Choroid plexus epithelial cell (primary cell): ENCODE measurements at regions not wholly inside any gene's neighbourhood (a gene's known extent, or its start where the extent isn't known, plus 50 kb on each side); places are given as distances from the start of the nearest gene placed in this dataset.

ENCODE experiments used
- DNase-seq: peaks from one replicate; pipeline ENCODE4 v3.0.0-alpha.2; 2010; ENCODE audit warnings: low read depth
- H3K4me3 ChIP-seq: 2 replicates; pipeline ENCODE4 v1.5.1; 2011; ENCODE audit warnings: low read depth, mild to moderate bottlenecking, control low read depth, low read length, moderate library complexity
- TF ChIP-seq, protein P1 (sequence below): conservative IDR thresholded peaks from 2 replicates; pipeline ENCODE4 v1.5.1; 2011; ENCODE audit warnings: low read depth, mild to moderate bottlenecking, control low read depth, inconsistent platforms, low read length, moderate library complexity

- DNase-seq: no peak
- TF ChIP-seq, protein P1, sequence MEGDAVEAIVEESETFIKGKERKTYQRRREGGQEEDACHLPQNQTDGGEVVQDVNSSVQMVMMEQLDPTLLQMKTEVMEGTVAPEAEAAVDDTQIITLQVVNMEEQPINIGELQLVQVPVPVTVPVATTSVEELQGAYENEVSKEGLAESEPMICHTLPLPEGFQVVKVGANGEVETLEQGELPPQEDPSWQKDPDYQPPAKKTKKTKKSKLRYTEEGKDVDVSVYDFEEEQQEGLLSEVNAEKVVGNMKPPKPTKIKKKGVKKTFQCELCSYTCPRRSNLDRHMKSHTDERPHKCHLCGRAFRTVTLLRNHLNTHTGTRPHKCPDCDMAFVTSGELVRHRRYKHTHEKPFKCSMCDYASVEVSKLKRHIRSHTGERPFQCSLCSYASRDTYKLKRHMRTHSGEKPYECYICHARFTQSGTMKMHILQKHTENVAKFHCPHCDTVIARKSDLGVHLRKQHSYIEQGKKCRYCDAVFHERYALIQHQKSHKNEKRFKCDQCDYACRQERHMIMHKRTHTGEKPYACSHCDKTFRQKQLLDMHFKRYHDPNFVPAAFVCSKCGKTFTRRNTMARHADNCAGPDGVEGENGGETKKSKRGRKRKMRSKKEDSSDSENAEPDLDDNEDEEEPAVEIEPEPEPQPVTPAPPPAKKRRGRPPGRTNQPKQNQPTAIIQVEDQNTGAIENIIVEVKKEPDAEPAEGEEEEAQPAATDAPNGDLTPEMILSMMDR: no peak
- no peak overlapping the region for H3K4me3 ChIP-seq
These were observed 1455.5 kb upstream of the ZEB2 start for GRCh38 chr2:145975406-145975805.

DNA sequence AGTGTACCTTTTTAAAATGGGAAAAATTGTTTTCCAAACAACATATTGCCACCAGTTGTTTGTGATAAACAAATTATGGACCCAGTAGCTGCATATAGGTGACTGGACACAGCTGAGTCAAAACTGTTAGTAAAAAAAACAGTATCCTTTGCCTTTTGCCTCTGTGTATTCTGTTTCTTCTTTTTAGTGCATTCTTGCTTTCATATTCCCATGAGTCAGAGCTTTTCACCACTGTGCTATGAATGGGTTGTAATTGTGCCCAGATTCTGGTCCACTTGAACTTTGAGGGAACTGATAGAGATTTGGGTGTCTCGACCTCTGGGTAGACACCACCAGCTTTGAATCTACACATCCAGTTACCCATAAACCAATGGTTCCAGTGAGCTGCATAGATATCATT, 1441.9 kb upstream of the ZEB2 start:
- TF ChIP-seq, protein P1: no peak
- no peak overlapping the region for H3K4me3 ChIP-seq
- DNase-seq: peak; percentile 39

GRCh38 chr2:145960479-145961163, 1440.7 kb upstream of the ZEB2 start:
- TF ChIP-seq, protein P1: no peak
- no peak for DNase-seq
- no peak overlapping the region for H3K4me3 ChIP-seq

DNA sequence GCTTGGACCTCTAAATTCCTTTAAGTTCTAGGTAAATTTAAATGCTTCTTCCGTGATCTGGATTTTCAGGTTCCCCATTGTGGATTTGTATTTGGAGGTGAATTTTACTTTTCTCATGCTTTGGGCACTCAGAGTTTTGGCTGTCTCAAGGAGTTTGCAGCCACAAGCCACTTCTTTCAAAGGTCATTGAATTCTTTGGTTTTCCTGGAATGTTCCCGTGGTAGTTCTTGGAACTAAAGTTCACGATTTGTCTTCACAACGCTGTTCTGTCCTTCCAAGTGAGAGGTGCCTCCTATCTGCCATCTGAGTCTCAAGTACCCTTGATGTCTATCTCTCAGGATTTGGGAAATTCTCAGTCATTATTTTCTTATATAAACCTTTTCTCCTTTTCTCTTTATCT, 1438.7 kb upstream of the ZEB2 start:
- H3K4me3 ChIP-seq: no peak overlapping the region
- DNase-seq: no peak
- TF ChIP-seq, protein P1: no peak

DNA sequence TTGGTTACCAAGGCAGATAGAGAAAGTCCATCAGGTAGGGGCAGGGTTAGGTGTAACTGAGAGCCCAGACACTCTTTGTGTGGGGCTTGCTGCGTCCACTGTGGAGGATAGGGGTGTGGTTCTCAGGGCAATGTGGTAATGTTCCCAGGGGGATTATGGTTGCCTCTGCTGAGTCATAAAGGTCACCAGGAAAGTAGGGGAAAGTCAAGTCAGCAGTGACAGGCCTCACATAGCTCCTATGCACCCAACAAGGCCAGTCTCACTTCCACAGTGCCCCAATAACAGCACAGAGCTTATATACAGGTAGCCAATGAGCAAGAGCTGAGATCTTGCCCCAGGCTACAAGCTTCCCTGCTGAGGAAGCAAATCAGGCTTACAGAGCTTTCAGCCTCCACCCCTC, 1438.0 kb upstream of the ZEB2 start:
- TF ChIP-seq, protein P1: no peak
- peak; percentile 14 for DNase-seq
- no peak overlapping the region for H3K4me3 ChIP-seq

GRCh38 chr2:145939949-145940348, 1420.0 kb upstream of the ZEB2 start:
- DNase-seq: peak; percentile 3
- TF ChIP-seq, protein P1: no peak
- no peak overlapping the region for H3K4me3 ChIP-seq

DNA sequence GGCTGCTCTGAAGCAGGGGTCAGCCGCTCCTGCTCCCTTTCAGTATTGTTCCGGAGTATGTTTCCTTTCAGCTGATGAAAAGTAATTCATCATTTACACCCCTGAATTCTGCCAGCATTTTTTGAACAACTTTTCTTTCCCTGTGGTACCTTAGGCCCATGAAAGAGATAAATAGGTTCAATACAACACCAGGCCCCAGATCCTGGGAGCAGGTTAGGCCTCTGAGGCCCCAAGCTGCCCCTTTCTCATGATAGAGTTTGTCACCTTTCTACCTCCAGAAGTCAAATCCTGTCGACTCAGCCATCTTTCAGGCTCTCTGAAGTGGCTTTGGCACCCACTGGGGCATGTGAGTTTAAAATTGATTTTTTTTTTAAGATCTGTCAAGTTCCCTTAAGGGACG, 1415.1 kb upstream of the ZEB2 start:
- no peak for DNase-seq

More for the DNA sequence above, 1415.1 kb upstream of the ZEB2 start:
- H3K4me3 ChIP-seq: no peak overlapping the region
- TF ChIP-seq, protein P1: no peak
